Spleen (tissue), 11 donors: ENCODE measurements at regions not wholly inside any gene's neighbourhood (a gene's known extent, or its start where the extent isn't known, plus 50 kb on each side); places are given as distances from the start of the nearest gene placed in this dataset.
A peak's percentile ranks its signal among the peaks of the same experiment; 100 is the strongest.

Source experiments
- DNase-seq: peaks from one replicate; pipeline ENCODE4 v3.0.0-alpha.2; 2020
- H3K27ac ChIP-seq, 8 donors: fragments of 200-600 bp; sonication (generic) in 7 of 8; 1 replicate in 4 of 8; 2 replicates in 4 of 8; pipeline versions ENCODE4 v1.5.0 to v1.8.0; 2016 to 2021; ENCODE audit warnings: inconsistent platforms in 4 of 8, mild to moderate bottlenecking in 4 of 8, moderate library complexity in 1 of 8
- H3K27me3 ChIP-seq, 7 donors: fragments of 200-600 bp; sonication (generic) in 6 of 7; replicated peaks in 1 of 7; 1 replicate in 4 of 7; 2 replicates in 3 of 7; pipeline versions ENCODE4 v1.5.0 to v1.8.0; 2016 to 2021; ENCODE audit warnings: inconsistent platforms in 3 of 7, mild to moderate bottlenecking in 1 of 7
- H3K36me3 ChIP-seq, 6 donors: fragments of 200-600 bp; sonication (generic) in 5 of 6; 1 replicate in 4 of 6; 2 replicates in 2 of 6; pipeline versions ENCODE4 v1.5.0 to v1.8.0; 2016 to 2021; ENCODE audit warnings: inconsistent platforms in 2 of 6
- H3K4me1 ChIP-seq, 6 donors: fragments of 200-600 bp; sonication (generic) in 5 of 6; 1 replicate in 3 of 6; 2 replicates in 3 of 6; pipeline versions ENCODE4 v1.5.0 to v1.8.0; 2016 to 2021; ENCODE audit warnings: inconsistent platforms in 3 of 6
- H3K4me3 ChIP-seq, 8 donors: fragments of 200-600 bp; sonication (generic) in 7 of 8; 1 replicate in 4 of 8; 2 replicates in 4 of 8; pipeline versions ENCODE4 v1.5.0 to v1.8.0; 2016 to 2021; ENCODE audit warnings: inconsistent platforms in 4 of 8, mild to moderate bottlenecking in 4 of 8, moderate library complexity in 2 of 8
- H3K9me3 ChIP-seq, 8 donors: fragments of 200-600 bp; sonication (generic) in 7 of 8; 1 replicate in 4 of 8; 2 replicates in 4 of 8; pipeline versions ENCODE4 v1.5.0 to v1.8.0; 2016 to 2021; ENCODE audit warnings: inconsistent platforms in 4 of 8
- CTCF ChIP-seq, 11 experiments: fragments of 200-600 bp in 7 of 11; fragments of 450-650 bp in 4 of 11; sonication (generic) in 4 of 11; IDR thresholded peaks in 8 of 11; conservative IDR thresholded peaks in 3 of 11; 1 replicate in 7 of 11; 2 replicates in 4 of 11; pipeline versions ENCODE4 v1.4.0 to v1.8.0; 2016 to 2021; ENCODE audit warnings: antibody characterized with exemption in 11 of 11, inconsistent platforms in 4 of 11, mild to moderate bottlenecking in 1 of 11
- POLR2A ChIP-seq, 3 donors: fragments of 450-650 bp; IDR thresholded peaks; one replicate each; pipeline ENCODE4 v1.5.1; 2017; ENCODE audit warnings: antibody characterized with exemption in 3 of 3, mild to moderate bottlenecking in 1 of 3
- POLR2AphosphoS5 ChIP-seq, 3 donors: sonication (generic); formaldehyde crosslinking; IDR thresholded peaks; one replicate each; pipeline ENCODE4 v1.5.1; 2017; ENCODE audit warnings: antibody characterized with exemption in 3 of 3
- WGBS, 5 donors: extraction: QIAGEN DNeasy Blood & Tissue Kit in 3 of 5; methylation state at CpG; one replicate each; pipeline versions ENCODE4 v1.1.5 to v1.1.7; 2013 to 2018; 5-methylcytosine and 5-hydroxymethylcytosine counted together
- intact Hi-C: fragments of 100-400 bp; cut with DNase I; formaldehyde crosslinking; loops from one replicate; pipeline ENCODE4 v1.15.0; 2023; ENCODE audit warnings: low total_unique reads
- donor health status: healthy with polysubstance abuse.
- donor health status: DM: no; HTN: no; CAD: no; lungs with moderate emphysema.
- donor health status: DM: no; HTN: no; CAD: no.
- donor health status: Bipolar disorder and iron deficiency.
- donor health status: healthy.
- donor health status: DM: no; HTN: no; CAD: no.
- donor health status: DM: yes; HTN: yes; CAD: no.

GRCh38 chr1:228979774-228980173, 244.5 kb downstream of the RHOU start:
- no peaks in the 10 kb centered on the region for H3K9me3 ChIP-seq
- no peak overlapping the region for H3K4me3 ChIP-seq
- no peaks in the 10 kb centered on the region for H3K36me3 ChIP-seq
- intact Hi-C loops: no loop called here
- 94 to 97% (median 96%) methylated on average over 6 of the region's 6 CpGs for WGBS, 5 donors
- no peak for DNase-seq
- no peak overlapping the region for H3K27ac ChIP-seq
- H3K4me1 ChIP-seq: peaks cover 0 to 46% (median 23%) of the 10 kb centered on the region in 6 donors
- no peaks in the 10 kb centered on the region for H3K27me3 ChIP-seq
- TF ChIP-seq CTCF (IDR thresholded peaks at IDR 0.05 in 8 of 11, conservative IDR thresholded peaks at IDR 0.05 in 3 of 11): no peak
- TF ChIP-seq POLR2AphosphoS5 (IDR thresholded peaks at IDR 0.05): no peak
- no peak for TF ChIP-seq POLR2A (IDR thresholded peaks at IDR 0.05)

GRCh38 chr1:228980232-228980937, 245.1 kb downstream of the RHOU start:
- TF ChIP-seq POLR2AphosphoS5 (IDR thresholded peaks at IDR 0.05) (no peak), POLR2A (IDR thresholded peaks at IDR 0.05) (no peak)
- no peak for DNase-seq
- no peaks in the 10 kb centered on the region for H3K27me3 ChIP-seq
- H3K9me3 ChIP-seq: no peaks in the 10 kb centered on the region
- WGBS, 5 donors: 90 to 97% (median 93%) methylated on average over 9 of the region's 9 CpGs
- intact Hi-C loops: no loop called here
- no peak overlapping the region for H3K27ac ChIP-seq
- no peaks in the 10 kb centered on the region for H3K36me3 ChIP-seq
- H3K4me3 ChIP-seq: no peak overlapping the region
- peaks cover 0 to 46% (median 23%) of the 10 kb centered on the region in 6 donors for H3K4me1 ChIP-seq

DNA sequence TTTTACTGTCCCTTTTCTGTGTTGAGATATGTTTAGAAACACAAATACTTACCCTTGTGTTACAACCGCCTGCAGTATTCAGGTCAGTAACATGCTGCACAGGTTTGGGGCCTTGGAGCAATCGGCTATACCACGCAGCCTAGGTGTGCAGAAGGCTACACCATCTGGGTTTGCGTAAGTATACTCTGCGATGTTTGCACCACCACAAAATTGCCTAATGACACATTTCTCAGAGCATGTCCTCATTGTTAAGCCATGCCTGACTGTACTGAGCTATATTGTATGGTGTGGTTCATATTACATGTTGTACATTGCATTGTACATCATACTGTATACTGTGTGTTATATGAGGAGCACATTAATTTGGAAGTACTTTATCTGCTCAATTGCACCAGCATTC, 247.4 kb downstream of the RHOU start:
- H3K36me3 ChIP-seq: no peaks in the 10 kb centered on the region
- DNase-seq: no peak
- 48 to 88% (median 76%) methylated on average over 5 of the region's 5 CpGs for WGBS, 5 donors
- no peak for TF ChIP-seq POLR2AphosphoS5 (IDR thresholded peaks at IDR 0.05)
- TF ChIP-seq POLR2A (IDR thresholded peaks at IDR 0.05): no peak
- TF ChIP-seq CTCF (IDR thresholded peaks at IDR 0.05 in 8 of 11, conservative IDR thresholded peaks at IDR 0.05 in 3 of 11): no peak
- H3K9me3 ChIP-seq: no peaks in the 10 kb centered on the region
- peak overlapping the region in 7 of 8 donors; percentile 4 to 81 (median 58) for H3K27ac ChIP-seq
- peaks cover 0 to 63% (median 32%) of the 10 kb centered on the region in 6 donors for H3K4me1 ChIP-seq
- H3K4me3 ChIP-seq: no peak overlapping the region
- no peaks in the 10 kb centered on the region for H3K27me3 ChIP-seq
- intact Hi-C loops: no loop called here

- TF ChIP-seq CTCF (IDR thresholded peaks at IDR 0.05 in 8 of 11, conservative IDR thresholded peaks at IDR 0.05 in 3 of 11) (no peak), POLR2AphosphoS5 (IDR thresholded peaks at IDR 0.05) (peak in 1 of 3 donors; percentile 22)
- no peak overlapping the region for H3K4me3 ChIP-seq
- H3K27me3 ChIP-seq: no peaks in the 10 kb centered on the region
- peaks cover 0 to 69% (median 32%) of the 10 kb centered on the region in 6 donors for H3K4me1 ChIP-seq
- H3K9me3 ChIP-seq: no peaks in the 10 kb centered on the region
- intact Hi-C loops: no loop called here
- peak overlapping the region in 7 of 8 donors; percentile 4 to 81 (median 58) for H3K27ac ChIP-seq
- no peaks in the 10 kb centered on the region for H3K36me3 ChIP-seq
- WGBS, 5 donors: 68 to 83% (median 69%) methylated on average over 6 of the region's 6 CpGs
- DNase-seq: no peak
Observed at GRCh38 chr1:228983231-228983660, 248.0 kb downstream of the RHOU start.
